Panc1 (cell line): ENCODE measurements at regions not wholly inside any gene's neighbourhood (a gene's known extent, or its start where the extent isn't known, plus 50 kb on each side); places are given as distances from the start of the nearest gene placed in this dataset.

Experiments used
- CTCF ChIP-seq: fragments of 450-650 bp; IDR thresholded peaks from 2 replicates; pipeline ENCODE4 v1.5.1; 2017; ENCODE audit warnings: mild to moderate bottlenecking
- POLR2AphosphoS5 ChIP-seq: IDR thresholded peaks from 2 replicates; pipeline ENCODE4 v1.6.1; 2012; ENCODE audit warnings: mild to moderate bottlenecking, low read depth, low read length, moderate library complexity
- TF ChIP-seq, protein P1 (sequence below), 2 experiments: IDR thresholded peaks; 2 replicates each; pipeline ENCODE4 v1.6.1; 2011 to 2012; ENCODE audit warnings: low read depth in 2 of 2, control low read depth in 1 of 2, low read length in 1 of 2, mild to moderate bottlenecking in 1 of 2, moderate library complexity in 1 of 2; ENCODE audit not compliant: insufficient read depth in 1 of 2

DNA sequence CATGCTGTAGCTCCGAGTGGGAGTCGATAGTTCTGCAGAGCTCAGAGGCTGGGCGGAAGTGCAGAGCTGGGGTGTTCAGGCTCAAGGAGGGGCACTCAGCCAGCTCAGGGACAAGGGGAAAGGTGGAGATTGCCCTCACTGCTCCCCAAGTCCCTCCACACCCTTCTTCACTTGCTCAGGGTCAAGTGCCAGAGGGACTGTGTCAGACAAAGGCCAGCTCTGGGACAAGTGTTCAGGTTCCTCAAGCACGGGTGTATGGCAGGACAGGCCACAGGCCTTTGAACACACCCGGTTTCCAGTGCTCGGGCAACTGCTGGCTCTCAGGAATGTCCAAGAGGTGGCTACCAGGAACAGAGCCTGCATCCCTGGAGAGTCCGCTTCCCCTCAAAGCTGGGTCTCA lies 293.0 kb upstream of the PODXL start:
- TF ChIP-seq CTCF (no peak), POLR2AphosphoS5 (no peak)
- TF ChIP-seq, protein P1, sequence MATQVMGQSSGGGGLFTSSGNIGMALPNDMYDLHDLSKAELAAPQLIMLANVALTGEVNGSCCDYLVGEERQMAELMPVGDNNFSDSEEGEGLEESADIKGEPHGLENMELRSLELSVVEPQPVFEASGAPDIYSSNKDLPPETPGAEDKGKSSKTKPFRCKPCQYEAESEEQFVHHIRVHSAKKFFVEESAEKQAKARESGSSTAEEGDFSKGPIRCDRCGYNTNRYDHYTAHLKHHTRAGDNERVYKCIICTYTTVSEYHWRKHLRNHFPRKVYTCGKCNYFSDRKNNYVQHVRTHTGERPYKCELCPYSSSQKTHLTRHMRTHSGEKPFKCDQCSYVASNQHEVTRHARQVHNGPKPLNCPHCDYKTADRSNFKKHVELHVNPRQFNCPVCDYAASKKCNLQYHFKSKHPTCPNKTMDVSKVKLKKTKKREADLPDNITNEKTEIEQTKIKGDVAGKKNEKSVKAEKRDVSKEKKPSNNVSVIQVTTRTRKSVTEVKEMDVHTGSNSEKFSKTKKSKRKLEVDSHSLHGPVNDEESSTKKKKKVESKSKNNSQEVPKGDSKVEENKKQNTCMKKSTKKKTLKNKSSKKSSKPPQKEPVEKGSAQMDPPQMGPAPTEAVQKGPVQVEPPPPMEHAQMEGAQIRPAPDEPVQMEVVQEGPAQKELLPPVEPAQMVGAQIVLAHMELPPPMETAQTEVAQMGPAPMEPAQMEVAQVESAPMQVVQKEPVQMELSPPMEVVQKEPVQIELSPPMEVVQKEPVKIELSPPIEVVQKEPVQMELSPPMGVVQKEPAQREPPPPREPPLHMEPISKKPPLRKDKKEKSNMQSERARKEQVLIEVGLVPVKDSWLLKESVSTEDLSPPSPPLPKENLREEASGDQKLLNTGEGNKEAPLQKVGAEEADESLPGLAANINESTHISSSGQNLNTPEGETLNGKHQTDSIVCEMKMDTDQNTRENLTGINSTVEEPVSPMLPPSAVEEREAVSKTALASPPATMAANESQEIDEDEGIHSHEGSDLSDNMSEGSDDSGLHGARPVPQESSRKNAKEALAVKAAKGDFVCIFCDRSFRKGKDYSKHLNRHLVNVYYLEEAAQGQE (IDR thresholded peaks at IDR 0.05; ENCODE audit: insufficient read depth in 1 of 2, low read depth in 2 of 2, low read length in 1 of 2): no peak
